Activated B cell treated with CpG ODN at 0.5 μM for 24 hours (primary cell): ENCODE measurements at regions not wholly inside any gene's neighbourhood (a gene's known extent, or its start where the extent isn't known, plus 50 kb on each side); places are given as distances from the start of the nearest gene placed in this dataset.

Experiments
- ATAC-seq: fragments of 200-7000 bp; cut with Tn5 transposase; one replicate; pipeline ENCODE4 v1.10.0; 2021; ENCODE audit warnings: low read depth, mild to moderate bottlenecking, moderate library complexity
- CTCF ChIA-PET: fragments of 350-600 bp; sonication (Branson Sonifier 250); formaldehyde crosslinking; loops from one replicate; lab custom pipeline; 2021; ENCODE audit warnings: antibody characterized with exemption; lab: Charles Lee
- POLR2A ChIA-PET: fragments of 350-600 bp; sonication (Branson Sonifier 250); formaldehyde crosslinking; loops from one replicate; lab custom pipeline; 2021; ENCODE audit warnings: antibody characterized with exemption; lab: Charles Lee
- DNase-seq: peaks from one replicate; pipeline ENCODE4 v3.0.0; 2022
- H3K27ac Mint-ChIP-seq: one replicate; pipeline ENCODE4 v1.8.0; 2020; ENCODE audit warnings: mixed read lengths
- H3K27me3 Mint-ChIP-seq: one replicate; pipeline ENCODE4 v1.8.0; 2021; ENCODE audit warnings: mixed read lengths
- H3K36me3 Mint-ChIP-seq: one replicate; pipeline ENCODE4 v1.8.0; 2021; ENCODE audit warnings: low read depth, mixed read lengths
- H3K4me1 Mint-ChIP-seq: one replicate; pipeline ENCODE4 v1.8.0; 2021; ENCODE audit warnings: mixed read lengths
- H3K4me3 Mint-ChIP-seq: one replicate; pipeline ENCODE4 v1.8.0; 2020; ENCODE audit warnings: mild to moderate bottlenecking, mixed read lengths
- H3K9me3 Mint-ChIP-seq: one replicate; pipeline ENCODE4 v1.8.0; 2020; ENCODE audit warnings: mixed read lengths
- intact Hi-C: fragments of 100-400 bp; cut with micrococcal nuclease; formaldehyde crosslinking; loops from one replicate; pipeline ENCODE4 v1.15.1; 2024
- TF ChIP-seq, protein P1 (sequence below): fragments of 200-600 bp; IDR thresholded peaks from one replicate; pipeline ENCODE4 v1.8.0; 2022; ENCODE audit warnings: antibody characterized with exemption, mild to moderate bottlenecking

DNA sequence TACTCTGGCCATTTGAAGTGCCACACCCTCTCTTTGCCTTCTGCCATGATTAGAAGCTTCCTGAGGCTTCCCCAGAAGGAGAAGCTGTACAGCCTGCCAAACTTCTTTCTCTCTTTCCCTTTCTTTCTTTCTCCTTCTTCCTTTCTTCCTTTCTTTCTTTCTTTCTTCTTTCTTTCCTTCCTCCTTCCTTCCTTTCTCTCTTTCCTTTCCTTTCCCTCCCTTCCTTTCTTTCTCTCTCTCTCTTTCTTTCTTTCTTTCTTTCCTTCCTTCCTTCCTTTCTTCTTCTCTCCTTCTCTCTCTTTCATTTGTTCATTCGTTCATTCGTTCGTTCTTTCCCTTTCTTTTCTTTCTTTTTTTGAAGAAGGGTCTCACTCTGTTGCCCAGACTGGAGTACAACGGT, 931.0 kb downstream of the TTLL7 start:
- CTCF ChIA-PET = no interaction called here
- POLR2A ChIA-PET = no interaction called here
- Mint-ChIP-seq H3K36me3 (no peaks in the 10 kb centered on the region), H3K27ac (no peak overlapping the region), H3K9me3 (no peaks in the 10 kb centered on the region), H3K27me3 (no peaks in the 10 kb centered on the region), H3K4me1 (no peaks in the 10 kb centered on the region), H3K4me3 (no peak overlapping the region)
- ATAC-seq (no peak), DNase-seq (no peak)
- TF ChIP-seq, protein P1, sequence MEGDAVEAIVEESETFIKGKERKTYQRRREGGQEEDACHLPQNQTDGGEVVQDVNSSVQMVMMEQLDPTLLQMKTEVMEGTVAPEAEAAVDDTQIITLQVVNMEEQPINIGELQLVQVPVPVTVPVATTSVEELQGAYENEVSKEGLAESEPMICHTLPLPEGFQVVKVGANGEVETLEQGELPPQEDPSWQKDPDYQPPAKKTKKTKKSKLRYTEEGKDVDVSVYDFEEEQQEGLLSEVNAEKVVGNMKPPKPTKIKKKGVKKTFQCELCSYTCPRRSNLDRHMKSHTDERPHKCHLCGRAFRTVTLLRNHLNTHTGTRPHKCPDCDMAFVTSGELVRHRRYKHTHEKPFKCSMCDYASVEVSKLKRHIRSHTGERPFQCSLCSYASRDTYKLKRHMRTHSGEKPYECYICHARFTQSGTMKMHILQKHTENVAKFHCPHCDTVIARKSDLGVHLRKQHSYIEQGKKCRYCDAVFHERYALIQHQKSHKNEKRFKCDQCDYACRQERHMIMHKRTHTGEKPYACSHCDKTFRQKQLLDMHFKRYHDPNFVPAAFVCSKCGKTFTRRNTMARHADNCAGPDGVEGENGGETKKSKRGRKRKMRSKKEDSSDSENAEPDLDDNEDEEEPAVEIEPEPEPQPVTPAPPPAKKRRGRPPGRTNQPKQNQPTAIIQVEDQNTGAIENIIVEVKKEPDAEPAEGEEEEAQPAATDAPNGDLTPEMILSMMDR = no peak
- intact Hi-C loops = no loop called here

DNA sequence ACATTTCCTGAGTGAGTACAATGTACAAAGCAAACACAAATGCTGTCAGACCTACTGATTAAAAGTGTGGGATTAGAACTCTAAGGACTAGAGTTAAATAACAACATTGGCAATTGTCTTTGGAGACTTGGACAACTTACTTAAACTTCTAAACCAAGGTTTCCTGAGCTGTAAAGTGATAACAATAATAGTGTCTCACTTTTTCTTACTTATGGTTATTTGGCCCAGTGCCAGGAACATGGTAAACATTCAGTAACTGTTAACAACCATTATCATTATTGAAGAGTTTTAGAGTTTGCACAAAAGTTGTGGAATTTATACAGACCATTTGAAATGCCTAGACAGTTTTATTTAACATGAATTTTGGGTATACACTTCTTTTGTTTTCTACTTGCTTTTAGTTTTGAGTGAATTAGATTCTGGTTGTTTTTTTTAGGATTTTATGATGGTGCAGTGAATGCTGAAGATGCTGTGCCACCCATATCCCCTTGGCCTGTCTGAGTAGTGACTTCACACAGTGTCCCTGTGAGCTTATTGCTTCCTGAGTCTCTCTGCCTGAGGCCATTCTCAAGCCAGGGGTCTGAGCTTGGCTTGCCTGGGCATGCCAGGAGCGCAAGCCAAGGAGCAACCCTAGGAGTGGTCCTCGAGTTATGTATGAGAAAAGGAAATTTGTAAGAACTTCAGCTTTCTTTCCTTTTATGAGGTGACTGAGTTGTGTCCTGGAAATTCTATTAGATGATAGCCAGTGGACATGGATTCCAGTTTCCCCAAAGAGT, 932.8 kb downstream of the TTLL7 start:
- ATAC-seq = no peak
- Mint-ChIP-seq H3K4me3 (no peak overlapping the region), H3K4me1 (no peaks in the 10 kb centered on the region), H3K27me3 (no peaks in the 10 kb centered on the region), H3K9me3 (no peaks in the 10 kb centered on the region), H3K27ac (no peak overlapping the region), H3K36me3 (no peaks in the 10 kb centered on the region)
- intact Hi-C loops = no loop called here
- ChIA-PET POLR2A (no interaction called here), CTCF (no interaction called here)
- TF ChIP-seq, protein P1 = no peak
- DNase-seq = no peak

DNA sequence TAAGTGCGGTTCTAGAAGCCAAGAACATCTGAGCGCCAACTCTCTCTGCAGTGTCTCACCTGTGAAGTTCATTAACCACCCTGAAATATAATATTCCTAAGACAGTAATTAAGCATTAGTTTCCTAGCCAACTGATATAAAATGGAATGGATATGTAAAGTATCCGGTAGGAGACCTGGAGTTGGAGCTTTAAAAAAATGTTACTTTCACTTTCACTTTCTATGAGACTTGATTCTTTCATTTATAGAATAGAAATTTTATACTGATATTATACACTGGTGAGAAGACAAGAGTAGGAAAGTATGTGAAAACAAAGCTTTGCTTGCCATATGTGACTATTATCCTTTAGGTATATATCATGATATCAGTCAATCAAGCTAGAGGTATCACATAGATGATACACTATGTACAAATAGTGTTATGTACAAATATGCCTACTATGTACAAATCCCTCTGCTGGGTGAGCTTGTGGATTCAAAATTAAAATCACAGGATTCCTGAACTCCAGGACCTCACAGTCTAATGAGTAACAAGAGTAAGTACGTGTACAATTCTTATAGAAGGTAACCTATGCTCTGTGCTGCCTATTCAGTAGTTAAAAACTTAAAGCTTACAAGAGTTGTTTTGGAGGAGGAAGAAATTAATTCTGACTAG, 934.2 kb downstream of the TTLL7 start:
- TF ChIP-seq, protein P1 = no peak
- no peak overlapping the region for H3K4me3 Mint-ChIP-seq
- no peaks in the 10 kb centered on the region for H3K36me3 Mint-ChIP-seq
- H3K4me1 Mint-ChIP-seq = no peaks in the 10 kb centered on the region
- intact Hi-C loops = no loop called here
- no peaks in the 10 kb centered on the region for H3K27me3 Mint-ChIP-seq
- H3K27ac Mint-ChIP-seq = no peak overlapping the region
- DNase-seq (no peak), ATAC-seq (no peak)
- H3K9me3 Mint-ChIP-seq = no peaks in the 10 kb centered on the region
- ChIA-PET CTCF (no interaction called here), POLR2A (no interaction called here)

DNA sequence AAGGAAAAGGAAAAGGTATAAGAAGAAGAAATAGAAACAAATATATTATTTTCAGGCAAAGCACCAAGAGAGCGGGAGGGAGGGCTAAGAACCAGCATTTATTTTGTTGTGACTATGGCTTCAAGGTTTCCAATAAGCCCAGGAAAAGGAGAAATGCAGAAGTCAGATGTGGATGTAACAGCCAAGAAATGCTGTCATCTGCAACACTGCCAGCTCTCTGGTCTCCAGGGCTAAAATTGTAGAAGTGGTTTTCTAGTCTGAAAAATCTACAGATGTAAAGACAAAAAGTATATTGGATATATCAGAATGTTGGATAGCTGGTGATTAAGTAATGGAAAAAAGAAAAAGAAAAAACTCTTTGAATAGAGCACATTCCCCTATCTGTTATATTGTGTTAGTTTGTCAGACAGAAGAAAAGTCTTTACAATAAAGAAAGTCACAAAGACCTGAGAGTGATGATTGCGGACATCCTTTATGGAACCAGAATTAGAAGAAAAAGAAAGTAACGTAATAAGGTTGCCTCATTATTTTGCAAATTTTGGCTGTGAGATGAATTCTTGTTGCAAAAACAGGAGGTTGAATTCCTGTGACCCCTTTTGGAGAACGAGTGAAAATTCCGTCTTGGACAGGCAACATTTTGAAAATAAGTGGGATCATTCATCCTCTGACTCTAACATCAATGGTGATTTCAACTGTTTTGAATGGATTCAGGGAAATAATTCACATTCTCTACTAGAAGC, 938.1 kb downstream of the TTLL7 start:
- TF ChIP-seq, protein P1 = no peak
- no peak overlapping the region for H3K27ac Mint-ChIP-seq
- DNase-seq (no peak), ATAC-seq (no peak)
- H3K4me1 Mint-ChIP-seq = no peaks in the 10 kb centered on the region
- intact Hi-C loops = no loop called here
- ChIA-PET CTCF (no interaction called here), POLR2A (no interaction called here)
- no peak overlapping the region for H3K4me3 Mint-ChIP-seq
- H3K9me3 Mint-ChIP-seq = no peaks in the 10 kb centered on the region
- H3K27me3 Mint-ChIP-seq = no peaks in the 10 kb centered on the region
- H3K36me3 Mint-ChIP-seq = no peaks in the 10 kb centered on the region

DNA sequence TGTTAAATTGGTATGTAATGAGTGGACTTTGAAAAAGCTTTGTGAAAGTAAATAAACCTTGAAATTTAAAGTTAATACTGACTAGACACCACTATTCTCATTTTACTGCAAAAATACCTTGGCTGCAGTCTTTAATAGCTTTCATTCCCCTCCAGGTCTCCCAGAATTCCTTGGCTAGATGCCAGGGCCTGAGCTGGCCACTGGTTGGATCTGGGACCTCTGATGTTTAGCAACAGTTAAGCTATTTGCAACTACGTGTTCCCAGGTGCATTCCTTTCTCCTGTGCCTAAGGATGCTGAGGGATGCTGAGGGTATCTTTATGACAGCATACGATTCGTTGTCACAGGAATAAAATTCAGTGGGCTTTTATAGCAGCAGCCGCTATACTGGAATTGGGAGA, 938.7 kb downstream of the TTLL7 start:
- Mint-ChIP-seq H3K27ac (no peak overlapping the region), H3K27me3 (no peaks in the 10 kb centered on the region), H3K4me3 (no peak overlapping the region), H3K4me1 (no peaks in the 10 kb centered on the region), H3K9me3 (no peaks in the 10 kb centered on the region), H3K36me3 (no peaks in the 10 kb centered on the region)
- CTCF ChIA-PET = no interaction called here
- intact Hi-C loops = no loop called here
- DNase-seq = no peak
- POLR2A ChIA-PET = no interaction called here
- TF ChIP-seq, protein P1 = no peak
- ATAC-seq = no peak
